ENCODE measurements at regions not wholly inside any gene's neighbourhood (a gene's known extent, or its start where the extent isn't known, plus 50 kb on each side); places are given as distances from the start of the nearest gene placed in this dataset.

GRCh38 chr10:43000021-43000411, 76.9 kb upstream of the RET start:
- no peak for TF ChIP-seq CTCF (IDR thresholded peaks at IDR 0.05; ENCODE audit: insufficient read depth, low read depth, low read length)
- TF ChIP-seq EZH2 (IDR thresholded peaks at IDR 0.05; ENCODE audit: insufficient read depth, low read length) = no peak

All from astrocyte (in vitro differentiated cells and primary cell).